HG03439 (cell line): ENCODE measurements at regions not wholly inside any gene's neighbourhood (a gene's known extent, or its start where the extent isn't known, plus 50 kb on each side); places are given as distances from the start of the nearest gene placed in this dataset.
"Not testable (repeated sequence)": the region's sequence is repeated elsewhere in the genome, so short reads cannot be mapped to it uniquely, and the experiment has no call there.

ENCODE experiments used
- ATAC-seq: cut with Tn5 transposase; IDR thresholded peaks from one replicate; pipeline ENCODE4 v1.9.1; 2021; ENCODE audit warnings: mild to moderate bottlenecking, moderate library complexity; ENCODE audit not compliant: unreplicated experiment

- ATAC-seq, result no peak
Measured at GRCh38 chr13:53351021-53351420, 322.4 kb downstream of the OLFM4 start.

- no peak for ATAC-seq
Measured at GRCh38 chr13:53357582-53357981, 329.0 kb downstream of the OLFM4 start.

- no peak for ATAC-seq
Measured at GRCh38 chr13:53368948-53369347, 340.3 kb downstream of the OLFM4 start.

- ATAC-seq, result no peak
Measured at GRCh38 chr13:53379485-53379884, 350.9 kb downstream of the OLFM4 start.

GRCh38 chr13:53382008-53382407 is 353.4 kb downstream of the OLFM4 start:
- ATAC-seq, result no peak

GRCh38 chr13:53398051-53398450 is 369.4 kb downstream of the OLFM4 start:
- no peak for ATAC-seq

GRCh38 chr13:53405616-53406015 is 377.0 kb downstream of the OLFM4 start:
- ATAC-seq, result no peak

- ATAC-seq, result no peak
Measured at GRCh38 chr13:53408306-53408705, 379.7 kb downstream of the OLFM4 start.

GRCh38 chr13:53408847-53409568 is 380.4 kb downstream of the OLFM4 start:
- no peak for ATAC-seq

- no peak for ATAC-seq
Measured at GRCh38 chr13:53411463-53411862, 382.9 kb downstream of the OLFM4 start.

- no peak for ATAC-seq
Measured at GRCh38 chr13:53415135-53415534, 386.5 kb downstream of the OLFM4 start.

- no peak for ATAC-seq
Measured at GRCh38 chr13:53417601-53418000, 389.0 kb downstream of the OLFM4 start.

- no peak for ATAC-seq
Measured at GRCh38 chr13:53422415-53422814, 393.8 kb downstream of the OLFM4 start.

- no peak for ATAC-seq
Measured at GRCh38 chr13:53436396-53436795, 407.8 kb downstream of the OLFM4 start.

- ATAC-seq, result no peak
Measured at GRCh38 chr13:53439439-53440225, 411.0 kb downstream of the OLFM4 start.

GRCh38 chr13:53442979-53443378 is 414.4 kb downstream of the OLFM4 start:
- ATAC-seq, result no peak

GRCh38 chr13:53445686-53446085 is 417.1 kb downstream of the OLFM4 start:
- ATAC-seq, result no peak

GRCh38 chr13:53447456-53447855 is 418.8 kb downstream of the OLFM4 start:
- no peak for ATAC-seq

GRCh38 chr13:53447863-53448262 is 419.2 kb downstream of the OLFM4 start:
- no peak for ATAC-seq

- ATAC-seq, result not testable (repeated sequence)
Measured at GRCh38 chr13:53452263-53452808, 423.7 kb downstream of the OLFM4 start.

- no peak for ATAC-seq
Measured at GRCh38 chr13:53460796-53461195, 432.2 kb downstream of the OLFM4 start.

GRCh38 chr13:53463106-53463505 is 434.5 kb downstream of the OLFM4 start:
- ATAC-seq, result no peak
